AG04450 (cell line): ENCODE measurements at regions not wholly inside any gene's neighbourhood (a gene's known extent, or its start where the extent isn't known, plus 50 kb on each side); places are given as distances from the start of the nearest gene placed in this dataset.

Source experiments
- CTCF ChIA-PET: fragments of 300-600, 350-600 bp; formaldehyde crosslinking; extraction: SDS; loops from one replicate; lab custom pipeline; 2022; ENCODE audit warnings: antibody characterized with exemption, inconsistent platforms; lab: Charles Lee
- POLR2A ChIA-PET: fragments of 350-600 bp; formaldehyde crosslinking; extraction: SDS; loops from one replicate; lab custom pipeline; 2021; ENCODE audit warnings: antibody characterized with exemption, inconsistent platforms; lab: Yijun Ruan, JAX
- DNase-seq: peaks from one replicate; pipeline ENCODE4 v3.0.0-alpha.2; 2011; ENCODE audit warnings: low read depth, low spot score
- H3K27ac ChIP-seq: one replicate; pipeline ENCODE4 v1.5.1; 2012; ENCODE audit warnings: low read depth, low read length, control low read depth
- H3K27me3 ChIP-seq: one replicate; pipeline ENCODE4 v1.6.0; 2012; ENCODE audit warnings: low read length; ENCODE audit not compliant: control insufficient read depth, insufficient read depth
- H3K4me3 ChIP-seq: 2 replicates; pipeline ENCODE4 v1.5.1; 2011; ENCODE audit warnings: mild to moderate bottlenecking, low read depth, low read length, control low read depth
- H3K9me3 ChIP-seq: 2 replicates; pipeline ENCODE4 v1.5.1; 2012; ENCODE audit warnings: low read length; ENCODE audit not compliant: control insufficient read depth, insufficient read depth
- TF ChIP-seq, protein P1 (sequence below): IDR thresholded peaks from 2 replicates; pipeline ENCODE4 v1.5.1; 2011; ENCODE audit warnings: low read depth, low read length, control low read depth, inconsistent platforms

DNA sequence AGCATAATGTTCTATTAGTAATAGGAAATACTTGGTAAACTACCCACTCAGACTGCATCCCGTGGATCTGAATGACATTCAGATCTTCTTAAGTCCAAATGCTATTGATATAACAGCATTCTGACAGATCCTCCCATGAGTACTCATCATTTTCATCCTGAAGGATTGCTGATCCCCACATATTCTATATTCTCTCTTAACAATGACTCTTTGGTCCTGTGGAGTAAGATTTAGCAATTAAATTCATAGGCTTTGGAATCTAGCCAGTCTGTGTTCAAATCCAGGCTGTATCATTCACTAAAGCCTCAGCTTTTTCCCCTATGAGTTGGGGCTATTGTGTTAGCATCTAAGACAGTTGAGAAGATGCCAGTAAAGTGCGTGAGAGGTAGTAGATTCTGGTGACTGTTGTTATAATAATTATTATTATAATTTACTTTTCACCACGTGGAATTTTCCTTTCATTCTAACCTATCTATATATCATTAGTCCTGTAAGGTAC lies 591.3 kb upstream of the SYT4 start:
- POLR2A ChIA-PET, result no interaction called here
- CTCF ChIA-PET, result no interaction called here

DNA sequence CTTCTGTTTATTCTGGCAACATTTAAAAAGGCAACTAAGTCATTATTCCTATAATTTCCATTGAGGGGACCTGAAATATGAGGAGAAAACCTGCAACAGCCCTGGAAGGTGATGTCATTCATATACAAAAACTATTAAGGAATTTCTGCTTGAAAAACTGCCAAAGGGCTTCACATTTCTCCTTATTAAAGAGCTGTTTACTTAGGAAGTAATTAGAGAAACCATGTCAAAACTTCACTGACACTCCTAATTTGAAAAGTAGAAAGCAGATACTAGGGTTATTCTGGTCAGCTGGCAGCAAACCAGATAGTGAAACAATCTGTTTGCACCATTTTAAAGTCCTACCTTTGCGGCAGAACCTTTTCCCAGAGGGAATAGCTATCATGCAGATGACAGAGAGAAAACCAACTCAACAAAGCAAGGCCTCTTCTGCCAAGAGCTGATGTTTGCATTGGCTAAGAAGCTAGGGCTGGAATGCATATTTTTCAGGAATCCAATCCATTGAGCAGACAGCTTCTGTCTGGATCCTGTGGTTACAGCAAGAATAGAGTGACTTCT lies 592.2 kb upstream of the SYT4 start:
- CTCF ChIA-PET, result no interaction called here
- H3K27ac ChIP-seq, result no peak overlapping the region
- DNase-seq, result no peak

More for the DNA sequence above, 591.3 kb upstream of the SYT4 start:
- Histone ChIP-seq H3K4me3 (no peak overlapping the region), H3K27me3 (no peaks in the 10 kb centered on the region), H3K9me3 (no peaks in the 10 kb centered on the region), H3K27ac (no peak overlapping the region)
- no peak for DNase-seq
- TF ChIP-seq, protein P1, sequence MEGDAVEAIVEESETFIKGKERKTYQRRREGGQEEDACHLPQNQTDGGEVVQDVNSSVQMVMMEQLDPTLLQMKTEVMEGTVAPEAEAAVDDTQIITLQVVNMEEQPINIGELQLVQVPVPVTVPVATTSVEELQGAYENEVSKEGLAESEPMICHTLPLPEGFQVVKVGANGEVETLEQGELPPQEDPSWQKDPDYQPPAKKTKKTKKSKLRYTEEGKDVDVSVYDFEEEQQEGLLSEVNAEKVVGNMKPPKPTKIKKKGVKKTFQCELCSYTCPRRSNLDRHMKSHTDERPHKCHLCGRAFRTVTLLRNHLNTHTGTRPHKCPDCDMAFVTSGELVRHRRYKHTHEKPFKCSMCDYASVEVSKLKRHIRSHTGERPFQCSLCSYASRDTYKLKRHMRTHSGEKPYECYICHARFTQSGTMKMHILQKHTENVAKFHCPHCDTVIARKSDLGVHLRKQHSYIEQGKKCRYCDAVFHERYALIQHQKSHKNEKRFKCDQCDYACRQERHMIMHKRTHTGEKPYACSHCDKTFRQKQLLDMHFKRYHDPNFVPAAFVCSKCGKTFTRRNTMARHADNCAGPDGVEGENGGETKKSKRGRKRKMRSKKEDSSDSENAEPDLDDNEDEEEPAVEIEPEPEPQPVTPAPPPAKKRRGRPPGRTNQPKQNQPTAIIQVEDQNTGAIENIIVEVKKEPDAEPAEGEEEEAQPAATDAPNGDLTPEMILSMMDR, result no peak

DNA sequence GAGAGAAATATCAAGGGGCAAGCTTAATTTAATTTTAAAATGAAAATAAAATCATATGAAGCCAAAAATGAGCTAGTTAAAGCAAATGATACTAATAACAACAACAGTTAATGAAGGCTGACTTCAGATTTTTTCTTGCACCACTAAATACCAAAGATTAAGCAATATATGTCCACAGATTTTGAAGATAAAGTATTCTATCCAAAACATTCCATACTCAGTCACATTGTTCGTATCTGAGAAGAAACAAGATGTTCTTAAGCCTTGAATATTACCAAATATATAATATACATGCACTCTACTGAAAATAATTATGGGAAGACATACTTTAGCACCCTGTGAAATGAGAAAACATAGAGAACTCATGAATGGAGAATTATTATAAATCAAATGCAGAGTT lies 593.3 kb upstream of the SYT4 start:
- Histone ChIP-seq H3K9me3 (no peaks in the 10 kb centered on the region), H3K4me3 (no peak overlapping the region), H3K27ac (no peak overlapping the region), H3K27me3 (no peaks in the 10 kb centered on the region)
- TF ChIP-seq, protein P1, result no peak
- ChIA-PET POLR2A (no interaction called here), CTCF (no interaction called here)
- no peak for DNase-seq

More for the DNA sequence above, 592.2 kb upstream of the SYT4 start:
- POLR2A ChIA-PET, result no interaction called here
- Histone ChIP-seq H3K9me3 (no peaks in the 10 kb centered on the region), H3K4me3 (no peak overlapping the region), H3K27me3 (no peaks in the 10 kb centered on the region)
- TF ChIP-seq, protein P1, result no peak

DNA sequence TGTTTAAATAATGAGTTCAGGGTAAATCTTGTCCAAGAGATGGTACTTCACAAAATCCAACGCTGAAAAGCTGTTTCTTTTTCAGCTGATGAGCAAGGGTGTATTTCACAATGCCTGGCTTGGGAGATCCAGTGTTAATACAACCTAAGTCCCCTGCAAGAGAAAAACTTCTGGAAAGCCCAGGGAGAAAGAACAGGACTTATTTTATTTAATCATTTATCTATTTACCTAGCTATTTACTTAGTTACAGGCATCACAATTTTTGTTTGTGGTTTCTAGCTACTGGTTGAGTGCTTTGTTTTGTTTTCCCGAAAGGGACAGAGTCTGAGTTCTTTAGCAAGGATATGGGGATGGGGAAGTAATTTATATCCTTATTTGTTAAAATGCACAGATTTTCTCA lies 598.2 kb upstream of the SYT4 start:
- TF ChIP-seq, protein P1, result no peak
- no peak for DNase-seq
- Histone ChIP-seq H3K27me3 (no peaks in the 10 kb centered on the region), H3K9me3 (no peaks in the 10 kb centered on the region), H3K4me3 (no peak overlapping the region), H3K27ac (no peak overlapping the region)
- ChIA-PET POLR2A (no interaction called here), CTCF (no interaction called here)

DNA sequence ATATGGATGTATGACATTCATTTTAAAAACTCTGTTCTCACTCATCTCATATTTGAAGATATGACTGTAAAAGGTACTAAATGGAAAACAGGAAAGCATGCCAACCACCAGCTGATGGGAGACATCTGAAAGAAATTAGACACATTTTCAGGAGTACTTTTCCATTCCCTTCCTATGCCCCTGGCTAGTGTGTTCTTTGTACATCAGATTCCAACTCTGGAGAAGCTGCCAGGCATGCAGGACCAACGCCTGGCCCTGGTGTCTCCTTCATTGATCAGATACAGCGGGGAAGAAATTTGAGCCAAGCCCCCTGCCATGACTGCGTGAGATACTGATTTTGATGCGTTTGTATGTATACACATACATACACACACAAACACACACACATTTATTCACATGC lies 599.0 kb upstream of the SYT4 start:
- CTCF ChIA-PET, result interaction anchor here (0.7 kb wide), 1 partner anchor 26 kb away, joined by 3 read pairs; no protein-coding TSS in a partner anchor

More for the DNA sequence above, 599.0 kb upstream of the SYT4 start:
- Histone ChIP-seq H3K27ac (no peak overlapping the region), H3K4me3 (no peak overlapping the region), H3K27me3 (no peaks in the 10 kb centered on the region), H3K9me3 (no peaks in the 10 kb centered on the region)
- TF ChIP-seq, protein P1, result no peak
- DNase-seq, result no peak
- POLR2A ChIA-PET, result no interaction called here
